GM12891 (cell line): ENCODE measurements at regions not wholly inside any gene's neighbourhood (a gene's known extent, or its start where the extent isn't known, plus 50 kb on each side); places are given as distances from the start of the nearest gene placed in this dataset.

Experiments used
- POLR2A ChIP-seq: IDR thresholded peaks from 2 replicates; pipeline ENCODE4 v1.6.1; 2011; ENCODE audit warnings: low read depth, low read length, control low read depth
- POLR2AphosphoS5 ChIP-seq: IDR thresholded peaks from 2 replicates; pipeline ENCODE4 v1.6.1; 2011; ENCODE audit warnings: low read depth, low read length, control low read depth
- POU2F2 ChIP-seq: IDR thresholded peaks from 2 replicates; pipeline ENCODE4 v1.6.1; 2011; ENCODE audit warnings: low read depth, mild to moderate bottlenecking, control low read depth, low read length, moderate library complexity

GRCh38 chr6:131424016-131424415 is 149.0 kb upstream of the ARG1 start:
- TF ChIP-seq POLR2A, result no peak
- TF ChIP-seq POLR2AphosphoS5, result no peak
- TF ChIP-seq POU2F2, result no peak
